ENCODE measurements at regions not wholly inside any gene's neighbourhood (a gene's known extent, or its start where the extent isn't known, plus 50 kb on each side); places are given as distances from the start of the nearest gene placed in this dataset.

DNA sequence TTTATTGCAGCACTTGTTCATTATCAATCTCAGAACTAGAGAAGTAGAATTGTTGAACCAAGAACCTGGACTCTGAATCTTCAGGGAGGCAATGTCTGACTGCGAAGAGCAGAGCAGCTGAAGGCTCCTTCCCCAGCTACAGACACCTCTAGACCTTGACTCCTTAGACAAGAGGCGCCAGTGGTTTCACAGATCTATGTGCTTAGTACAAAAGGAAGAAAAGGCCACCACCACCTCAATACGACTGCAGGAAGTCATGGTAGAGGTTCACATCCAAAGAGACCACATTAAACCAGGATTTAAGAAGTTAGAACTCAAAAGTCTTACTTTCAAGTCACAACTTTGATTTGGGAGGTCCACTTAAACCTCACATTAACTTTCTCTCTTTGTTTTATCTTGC lies 158.1 kb upstream of the VRK2 start:
- WGBS, 2 donors, result 83 to 87% methylated on average over 3 of the region's 3 CpGs
- Histone ChIP-seq H3K4me3 (no peak overlapping the region), H3K27ac (no peak overlapping the region), H3K9me3 (no peaks in the 10 kb centered on the region), H3K36me3 (no peaks in the 10 kb centered on the region), H3K4me1 (no peaks in the 10 kb centered on the region), H3K27me3 (no peaks in the 10 kb centered on the region)
- DNase-seq (ENCODE audit: low spot score in 2 of 2), result no peak
- TF ChIP-seq EP300 (IDR thresholded peaks at IDR 0.05), result no peak
- TF ChIP-seq POLR2A (IDR thresholded peaks at IDR 0.05), result no peak
- TF ChIP-seq, protein P1, sequence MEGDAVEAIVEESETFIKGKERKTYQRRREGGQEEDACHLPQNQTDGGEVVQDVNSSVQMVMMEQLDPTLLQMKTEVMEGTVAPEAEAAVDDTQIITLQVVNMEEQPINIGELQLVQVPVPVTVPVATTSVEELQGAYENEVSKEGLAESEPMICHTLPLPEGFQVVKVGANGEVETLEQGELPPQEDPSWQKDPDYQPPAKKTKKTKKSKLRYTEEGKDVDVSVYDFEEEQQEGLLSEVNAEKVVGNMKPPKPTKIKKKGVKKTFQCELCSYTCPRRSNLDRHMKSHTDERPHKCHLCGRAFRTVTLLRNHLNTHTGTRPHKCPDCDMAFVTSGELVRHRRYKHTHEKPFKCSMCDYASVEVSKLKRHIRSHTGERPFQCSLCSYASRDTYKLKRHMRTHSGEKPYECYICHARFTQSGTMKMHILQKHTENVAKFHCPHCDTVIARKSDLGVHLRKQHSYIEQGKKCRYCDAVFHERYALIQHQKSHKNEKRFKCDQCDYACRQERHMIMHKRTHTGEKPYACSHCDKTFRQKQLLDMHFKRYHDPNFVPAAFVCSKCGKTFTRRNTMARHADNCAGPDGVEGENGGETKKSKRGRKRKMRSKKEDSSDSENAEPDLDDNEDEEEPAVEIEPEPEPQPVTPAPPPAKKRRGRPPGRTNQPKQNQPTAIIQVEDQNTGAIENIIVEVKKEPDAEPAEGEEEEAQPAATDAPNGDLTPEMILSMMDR (IDR thresholded peaks at IDR 0.05), result no peak

DNA sequence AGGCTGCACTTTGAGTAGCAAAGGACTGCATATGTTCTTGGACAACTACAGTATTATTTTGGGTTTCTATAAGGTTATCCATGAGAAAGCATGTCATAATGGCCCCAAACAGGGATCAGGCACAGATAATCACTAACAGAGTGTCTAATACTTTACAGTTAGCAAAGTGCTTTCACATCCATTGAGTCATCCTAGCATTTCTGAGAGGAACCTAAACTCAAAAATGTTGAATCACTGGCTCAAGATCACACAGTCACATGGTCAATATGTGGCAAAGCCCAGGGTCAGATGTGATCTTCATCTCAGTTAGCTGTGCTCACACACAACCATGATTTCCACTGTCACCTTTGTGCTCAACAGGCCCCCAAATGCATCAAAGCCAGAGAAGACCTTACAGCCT lies 156.1 kb upstream of the VRK2 start:
- H3K27me3 ChIP-seq, result no peaks in the 10 kb centered on the region
- H3K4me3 ChIP-seq, result no peak overlapping the region
- no peaks in the 10 kb centered on the region for H3K4me1 ChIP-seq
- H3K9me3 ChIP-seq, result no peaks in the 10 kb centered on the region
- TF ChIP-seq, protein P1 (IDR thresholded peaks at IDR 0.05), result no peak
- TF ChIP-seq POLR2A (IDR thresholded peaks at IDR 0.05), result no peak
- TF ChIP-seq EP300 (IDR thresholded peaks at IDR 0.05), result no peak
- no peaks in the 10 kb centered on the region for H3K36me3 ChIP-seq
- no peak overlapping the region for H3K27ac ChIP-seq
- no peak for DNase-seq (ENCODE audit: low spot score in 2 of 2)

- H3K27ac ChIP-seq, result no peak overlapping the region
- no peak for TF ChIP-seq POLR2A (IDR thresholded peaks at IDR 0.05)
- TF ChIP-seq, protein P1 (IDR thresholded peaks at IDR 0.05), result no peak
- TF ChIP-seq EP300 (IDR thresholded peaks at IDR 0.05), result no peak
- no peaks in the 10 kb centered on the region for H3K9me3 ChIP-seq
- H3K27me3 ChIP-seq, result no peaks in the 10 kb centered on the region
- no peak overlapping the region for H3K4me3 ChIP-seq
- H3K4me1 ChIP-seq, result no peaks in the 10 kb centered on the region
- H3K36me3 ChIP-seq, result no peaks in the 10 kb centered on the region
- 83 to 87% methylated on average over 7 of the region's 7 CpGs for WGBS, 2 donors
- DNase-seq (ENCODE audit: low spot score in 2 of 2), result no peak
Observed at GRCh38 chr2:57891086-57891712, 155.4 kb upstream of the VRK2 start.

GRCh38 chr2:57892920-57893319 lies 153.7 kb upstream of the VRK2 start:
- no peaks in the 10 kb centered on the region for H3K4me1 ChIP-seq
- no peak for DNase-seq (ENCODE audit: low spot score in 2 of 2)
- TF ChIP-seq, protein P1 (IDR thresholded peaks at IDR 0.05), result no peak
- no peak for TF ChIP-seq POLR2A (IDR thresholded peaks at IDR 0.05)
- no peaks in the 10 kb centered on the region for H3K27me3 ChIP-seq
- no peak overlapping the region for H3K27ac ChIP-seq
- H3K4me3 ChIP-seq, result no peak overlapping the region
- H3K9me3 ChIP-seq, result no peaks in the 10 kb centered on the region
- no peaks in the 10 kb centered on the region for H3K36me3 ChIP-seq
- 64 to 72% methylated on average over 3 of the region's 3 CpGs for WGBS, 2 donors

DNA sequence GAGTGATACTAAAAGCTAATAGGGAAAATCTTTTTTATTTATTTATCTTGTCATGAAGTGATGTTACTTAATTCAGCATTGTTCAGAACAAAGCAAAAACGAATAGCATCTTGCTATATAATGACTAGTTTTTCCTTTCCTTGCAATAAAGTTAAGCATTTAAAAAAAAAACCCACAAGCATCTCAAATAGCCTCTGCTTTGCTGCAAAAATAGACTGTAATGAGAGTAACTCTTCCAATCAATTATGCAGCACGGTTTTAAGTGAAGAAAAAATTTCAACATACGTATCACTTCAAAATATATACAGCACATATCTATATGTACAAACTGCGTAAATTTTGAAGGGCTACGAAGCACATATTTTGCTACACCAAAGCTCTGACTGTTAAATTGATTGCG lies 153.3 kb upstream of the VRK2 start:
- Histone ChIP-seq H3K4me1 (no peaks in the 10 kb centered on the region), H3K9me3 (no peaks in the 10 kb centered on the region), H3K4me3 (no peak overlapping the region), H3K27ac (no peak overlapping the region), H3K27me3 (no peaks in the 10 kb centered on the region), H3K36me3 (no peaks in the 10 kb centered on the region)
- 82 to 86% methylated on average over 6 of the region's 6 CpGs for WGBS, 2 donors
- TF ChIP-seq POLR2A (IDR thresholded peaks at IDR 0.05) (no peak), EP300 (IDR thresholded peaks at IDR 0.05) (no peak)
- TF ChIP-seq, protein P1 (IDR thresholded peaks at IDR 0.05), result no peak
- DNase-seq (ENCODE audit: low spot score in 2 of 2), result no peak

All from tibial nerve (tissue), 4 donors.